ENCODE measurements at regions not wholly inside any gene's neighbourhood (a gene's known extent, or its start where the extent isn't known, plus 50 kb on each side); places are given as distances from the start of the nearest gene placed in this dataset.
"Not testable (repeated sequence)": the region's sequence is repeated elsewhere in the genome, so short reads cannot be mapped to it uniquely, and the experiment has no call there.

DNA sequence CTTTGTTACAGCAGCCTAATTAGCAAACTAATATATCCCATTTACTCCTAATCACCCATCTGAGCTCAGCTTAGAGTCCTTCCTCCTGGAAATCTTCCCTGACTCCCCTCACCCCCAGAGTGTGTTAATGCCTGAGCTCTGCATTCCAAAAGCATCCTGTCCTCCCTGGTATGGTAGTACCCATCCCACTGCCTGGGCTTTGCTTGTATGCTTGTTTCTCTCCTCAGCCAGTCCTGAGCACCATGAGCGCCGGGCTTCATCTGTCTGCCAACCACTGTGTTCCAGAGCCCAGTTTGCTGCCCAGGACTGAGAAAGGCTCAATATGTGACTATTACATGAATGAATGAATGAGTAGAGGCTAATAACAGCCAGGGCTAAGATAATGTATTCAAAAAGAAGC, 272.4 kb downstream of the CDK5RAP2 start:
- H3K27ac ChIP-seq, result no peak overlapping the region
- H3K27me3 ChIP-seq, result no peaks in the 10 kb centered on the region
- no peaks in the 10 kb centered on the region for H3K36me3 ChIP-seq
- TF ChIP-seq, protein P1, sequence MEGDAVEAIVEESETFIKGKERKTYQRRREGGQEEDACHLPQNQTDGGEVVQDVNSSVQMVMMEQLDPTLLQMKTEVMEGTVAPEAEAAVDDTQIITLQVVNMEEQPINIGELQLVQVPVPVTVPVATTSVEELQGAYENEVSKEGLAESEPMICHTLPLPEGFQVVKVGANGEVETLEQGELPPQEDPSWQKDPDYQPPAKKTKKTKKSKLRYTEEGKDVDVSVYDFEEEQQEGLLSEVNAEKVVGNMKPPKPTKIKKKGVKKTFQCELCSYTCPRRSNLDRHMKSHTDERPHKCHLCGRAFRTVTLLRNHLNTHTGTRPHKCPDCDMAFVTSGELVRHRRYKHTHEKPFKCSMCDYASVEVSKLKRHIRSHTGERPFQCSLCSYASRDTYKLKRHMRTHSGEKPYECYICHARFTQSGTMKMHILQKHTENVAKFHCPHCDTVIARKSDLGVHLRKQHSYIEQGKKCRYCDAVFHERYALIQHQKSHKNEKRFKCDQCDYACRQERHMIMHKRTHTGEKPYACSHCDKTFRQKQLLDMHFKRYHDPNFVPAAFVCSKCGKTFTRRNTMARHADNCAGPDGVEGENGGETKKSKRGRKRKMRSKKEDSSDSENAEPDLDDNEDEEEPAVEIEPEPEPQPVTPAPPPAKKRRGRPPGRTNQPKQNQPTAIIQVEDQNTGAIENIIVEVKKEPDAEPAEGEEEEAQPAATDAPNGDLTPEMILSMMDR (IDR thresholded peaks at IDR 0.05), result no peak
- H3K9ac ChIP-seq (ENCODE audit: low read depth in 2 of 2, low read length in 2 of 2), result no peak overlapping the region
- no peak overlapping the region for H3K4me3 ChIP-seq
- H3K9me3 ChIP-seq, result no peaks in the 10 kb centered on the region
- DNase-seq, result no peak
- intact Hi-C loops (cut with DNase I), result no loop called here
- H3K4me1 ChIP-seq, result no peaks in the 10 kb centered on the region

- Histone ChIP-seq H3K27ac (no peak overlapping the region), H3K27me3 (no peaks in the 10 kb centered on the region), H3K9me3 (no peaks in the 10 kb centered on the region), H3K9ac (ENCODE audit: low read depth in 2 of 2, low read length in 2 of 2) (no peak overlapping the region), H3K4me1 (no peaks in the 10 kb centered on the region), H3K36me3 (no peaks in the 10 kb centered on the region), H3K4me3 (no peak overlapping the region)
- TF ChIP-seq, protein P1 (IDR thresholded peaks at IDR 0.05), result no peak
- intact Hi-C loops (cut with DNase I), result no loop called here
- DNase-seq, result no peak
These were observed 273.4 kb downstream of the CDK5RAP2 start for GRCh38 chr9:120306561-120306960.

- H3K4me1 ChIP-seq, result no peaks in the 10 kb centered on the region
- no peaks in the 10 kb centered on the region for H3K27me3 ChIP-seq
- no peak overlapping the region for H3K4me3 ChIP-seq
- intact Hi-C loops (cut with DNase I), result no loop called here
- DNase-seq, result no peak
- H3K9me3 ChIP-seq, result no peaks in the 10 kb centered on the region
- no peak overlapping the region for H3K27ac ChIP-seq
- no peak overlapping the region for H3K9ac ChIP-seq (ENCODE audit: low read depth in 2 of 2, low read length in 2 of 2)
- TF ChIP-seq, protein P1 (IDR thresholded peaks at IDR 0.05), result no peak
- no peaks in the 10 kb centered on the region for H3K36me3 ChIP-seq
These were observed 273.9 kb downstream of the CDK5RAP2 start for GRCh38 chr9:120306088-120306487.

DNA sequence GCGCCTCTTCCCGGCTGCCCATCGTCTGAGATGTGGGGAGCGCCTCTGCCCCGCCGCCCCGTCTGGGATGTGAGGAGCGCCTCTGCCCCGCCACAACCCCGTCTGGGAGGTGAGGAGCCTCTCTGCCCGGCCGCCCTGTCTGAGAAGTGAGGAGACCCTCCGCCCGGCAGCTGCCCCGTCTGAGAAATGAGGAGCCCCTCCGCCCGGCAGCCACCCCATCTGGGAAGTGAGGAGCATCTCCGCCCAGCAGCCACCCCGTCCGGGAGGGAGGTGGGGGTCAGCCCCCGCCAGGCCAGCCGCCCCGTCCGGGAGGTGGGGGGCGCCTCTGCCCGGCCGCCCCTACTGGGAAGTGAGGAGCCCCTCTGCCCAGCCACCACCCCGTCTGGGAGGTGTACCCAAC, 275.1 kb downstream of the CDK5RAP2 start:
- H3K36me3 ChIP-seq; H3K9ac ChIP-seq (ENCODE audit: low read depth in 2 of 2, low read length in 2 of 2); H3K4me3 ChIP-seq; H3K27me3 ChIP-seq; H3K4me1 ChIP-seq; intact Hi-C loops (cut with DNase I); DNase-seq; H3K9me3 ChIP-seq; H3K27ac ChIP-seq: not testable (repeated sequence)

- no peak overlapping the region for H3K4me3 ChIP-seq
- intact Hi-C loops (cut with DNase I), result no loop called here
- no peak overlapping the region for H3K27ac ChIP-seq
- no peaks in the 10 kb centered on the region for H3K9me3 ChIP-seq
- DNase-seq, result no peak
- TF ChIP-seq, protein P1 (IDR thresholded peaks at IDR 0.05), result no peak
- no peaks in the 10 kb centered on the region for H3K27me3 ChIP-seq
- H3K9ac ChIP-seq (ENCODE audit: low read depth in 2 of 2, low read length in 2 of 2), result no peak overlapping the region
- no peaks in the 10 kb centered on the region for H3K36me3 ChIP-seq
- no peaks in the 10 kb centered on the region for H3K4me1 ChIP-seq
These were observed 276.4 kb downstream of the CDK5RAP2 start for GRCh38 chr9:120303519-120303918.

DNA sequence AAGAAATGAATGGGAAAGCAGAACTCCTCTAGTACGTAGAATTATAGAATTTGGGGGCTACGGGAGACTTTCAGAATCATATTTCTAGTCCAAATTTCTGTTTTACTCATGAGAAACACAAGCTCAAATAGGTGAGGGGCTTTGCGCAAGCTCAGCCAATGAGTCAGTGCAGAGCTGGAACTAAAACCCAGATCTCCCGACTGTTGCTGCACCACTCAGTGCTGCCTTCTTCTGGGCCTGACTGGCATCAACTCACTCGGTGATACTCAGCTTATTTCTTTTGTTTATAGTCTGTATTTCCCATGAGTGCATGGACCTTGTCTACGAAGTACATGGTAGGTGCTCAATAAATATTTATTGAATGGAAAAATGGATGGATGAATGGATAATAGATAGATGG, 280.2 kb downstream of the CDK5RAP2 start:
- no peak overlapping the region for H3K4me3 ChIP-seq
- no peak overlapping the region for H3K27ac ChIP-seq
- TF ChIP-seq, protein P1 (IDR thresholded peaks at IDR 0.05), result no peak
- H3K4me1 ChIP-seq, result no peaks in the 10 kb centered on the region
- H3K9me3 ChIP-seq, result no peaks in the 10 kb centered on the region
- no peak for DNase-seq
- intact Hi-C loops (cut with DNase I), result no loop called here
- no peak overlapping the region for H3K9ac ChIP-seq (ENCODE audit: low read depth in 2 of 2, low read length in 2 of 2)
- no peaks in the 10 kb centered on the region for H3K36me3 ChIP-seq
- H3K27me3 ChIP-seq, result no peaks in the 10 kb centered on the region
